GM18517 (cell line): ENCODE measurements at regions not wholly inside any gene's neighbourhood (a gene's known extent, or its start where the extent isn't known, plus 50 kb on each side); places are given as distances from the start of the nearest gene placed in this dataset.
"Not testable (repeated sequence)": the region's sequence is repeated elsewhere in the genome, so short reads cannot be mapped to it uniquely, and the experiment has no call there.

Source experiments
- ATAC-seq: cut with Tn5 transposase; IDR thresholded peaks from one replicate; pipeline ENCODE4 v1.9.1; 2021; ENCODE audit warnings: mild to moderate bottlenecking, moderate library complexity; ENCODE audit not compliant: unreplicated experiment

- ATAC-seq, result no peak
Observed at GRCh38 chr2:192828947-192829346, 634.2 kb upstream of the TMEFF2 start.

GRCh38 chr2:192828175-192828574 lies 633.4 kb upstream of the TMEFF2 start:
- no peak for ATAC-seq

GRCh38 chr2:192827735-192828134 lies 633.0 kb upstream of the TMEFF2 start:
- ATAC-seq, result no peak

GRCh38 chr2:192814376-192814775 lies 619.6 kb upstream of the TMEFF2 start:
- no peak for ATAC-seq

- no peak for ATAC-seq
Observed at GRCh38 chr2:192813341-192813740, 618.6 kb upstream of the TMEFF2 start.

- no peak for ATAC-seq
Observed at GRCh38 chr2:192809173-192809572, 614.4 kb upstream of the TMEFF2 start.

GRCh38 chr2:192783643-192784042 lies 588.9 kb upstream of the TMEFF2 start:
- no peak for ATAC-seq

- no peak for ATAC-seq
Observed at GRCh38 chr2:192775459-192776262, 580.9 kb upstream of the TMEFF2 start.

GRCh38 chr2:192775011-192775410 lies 580.3 kb upstream of the TMEFF2 start:
- no peak for ATAC-seq

- ATAC-seq, result no peak
Observed at GRCh38 chr2:192773044-192773443, 578.3 kb upstream of the TMEFF2 start.

GRCh38 chr2:192749611-192750200 lies 555.0 kb upstream of the TMEFF2 start:
- no peak for ATAC-seq

- ATAC-seq, result no peak
Observed at GRCh38 chr2:192741889-192742288, 547.2 kb upstream of the TMEFF2 start.

- ATAC-seq, result no peak
Observed at GRCh38 chr2:192735447-192735846, 540.7 kb upstream of the TMEFF2 start.

- ATAC-seq, result no peak
Observed at GRCh38 chr2:192729369-192729768, 534.6 kb upstream of the TMEFF2 start.

GRCh38 chr2:192725991-192726390 lies 531.3 kb upstream of the TMEFF2 start:
- ATAC-seq, result no peak

GRCh38 chr2:192719629-192720028 lies 524.9 kb upstream of the TMEFF2 start:
- no peak for ATAC-seq

- ATAC-seq, result no peak
Observed at GRCh38 chr2:192718340-192718739, 523.6 kb upstream of the TMEFF2 start.

- no peak for ATAC-seq
Observed at GRCh38 chr2:192700934-192701333, 506.2 kb upstream of the TMEFF2 start.

GRCh38 chr2:192697880-192698279 lies 503.1 kb upstream of the TMEFF2 start:
- ATAC-seq, result no peak

GRCh38 chr2:192696857-192697256 lies 502.1 kb upstream of the TMEFF2 start:
- no peak for ATAC-seq

- ATAC-seq, result no peak
Observed at GRCh38 chr2:192687015-192687414, 492.3 kb upstream of the TMEFF2 start.

GRCh38 chr2:192682511-192682910 lies 487.8 kb upstream of the TMEFF2 start:
- ATAC-seq, result not testable (repeated sequence)

- ATAC-seq, result no peak
Observed at GRCh38 chr2:192675681-192676080, 480.9 kb upstream of the TMEFF2 start.
